ENCODE measurements at regions not wholly inside any gene's neighbourhood (a gene's known extent, or its start where the extent isn't known, plus 50 kb on each side); places are given as distances from the start of the nearest gene placed in this dataset.

- TF ChIP-seq POLR2A (IDR thresholded peaks at IDR 0.05): no peak
- TF ChIP-seq, protein P1, sequence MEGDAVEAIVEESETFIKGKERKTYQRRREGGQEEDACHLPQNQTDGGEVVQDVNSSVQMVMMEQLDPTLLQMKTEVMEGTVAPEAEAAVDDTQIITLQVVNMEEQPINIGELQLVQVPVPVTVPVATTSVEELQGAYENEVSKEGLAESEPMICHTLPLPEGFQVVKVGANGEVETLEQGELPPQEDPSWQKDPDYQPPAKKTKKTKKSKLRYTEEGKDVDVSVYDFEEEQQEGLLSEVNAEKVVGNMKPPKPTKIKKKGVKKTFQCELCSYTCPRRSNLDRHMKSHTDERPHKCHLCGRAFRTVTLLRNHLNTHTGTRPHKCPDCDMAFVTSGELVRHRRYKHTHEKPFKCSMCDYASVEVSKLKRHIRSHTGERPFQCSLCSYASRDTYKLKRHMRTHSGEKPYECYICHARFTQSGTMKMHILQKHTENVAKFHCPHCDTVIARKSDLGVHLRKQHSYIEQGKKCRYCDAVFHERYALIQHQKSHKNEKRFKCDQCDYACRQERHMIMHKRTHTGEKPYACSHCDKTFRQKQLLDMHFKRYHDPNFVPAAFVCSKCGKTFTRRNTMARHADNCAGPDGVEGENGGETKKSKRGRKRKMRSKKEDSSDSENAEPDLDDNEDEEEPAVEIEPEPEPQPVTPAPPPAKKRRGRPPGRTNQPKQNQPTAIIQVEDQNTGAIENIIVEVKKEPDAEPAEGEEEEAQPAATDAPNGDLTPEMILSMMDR (IDR thresholded peaks at IDR 0.05): no peak
These were observed 114.2 kb upstream of the MIR17HG start for GRCh38 chr13:91233291-91233690.

Measured in prostate gland (tissue), 2 donors.